B cell (primary cell): ENCODE measurements at regions not wholly inside any gene's neighbourhood (a gene's known extent, or its start where the extent isn't known, plus 50 kb on each side); places are given as distances from the start of the nearest gene placed in this dataset.

Source experiments
- ATAC-seq: fragments of 200-7000 bp; cut with Tn5 transposase; one replicate; pipeline ENCODE4 v1.10.0; 2021; ENCODE audit warnings: low read depth, mild to moderate bottlenecking, moderate number of reproducible peaks, moderate library complexity
- CTCF ChIA-PET: fragments of 350-600 bp; sonication (Branson Sonifier 250); formaldehyde crosslinking; loops from one replicate; lab custom pipeline; 2021; ENCODE audit warnings: antibody characterized with exemption, inconsistent platforms; lab: Charles Lee
- POLR2A ChIA-PET: fragments of 350-600 bp; sonication (Branson Sonifier 250); formaldehyde crosslinking; loops from one replicate; lab custom pipeline; 2021; ENCODE audit warnings: antibody characterized with exemption; lab: Charles Lee
- DNase-seq: peaks from one replicate; pipeline ENCODE4 v3.0.0; 2013
- H2AFZ ChIP-seq: 2 replicates; pipeline ENCODE4 v1.6.1; 2012; ENCODE audit warnings: mild to moderate bottlenecking, low read depth, low read length; ENCODE audit not compliant: insufficient read depth, poor library complexity, severe bottlenecking
- H3K27ac ChIP-seq, 2 donors: 1 replicate in 1 of 2; 2 replicates in 1 of 2; pipeline ENCODE4 v1.5.1; 2012 to 2013; ENCODE audit warnings: low read length in 2 of 2, mild to moderate bottlenecking in 2 of 2, moderate library complexity in 1 of 2
- H3K27me3 ChIP-seq, 4 experiments: fragments of 200-600 bp in 1 of 4; sonication (generic) in 1 of 4; replicated peaks in 1 of 4; 1 replicate in 2 of 4; 2 replicates in 2 of 4; pipeline versions ENCODE4 v1.6.1 to v1.7.0; 2013 to 2016; ENCODE audit warnings: low read length in 3 of 4, mild to moderate bottlenecking in 2 of 4, mixed read lengths in 1 of 4, moderate library complexity in 1 of 4; ENCODE audit not compliant: insufficient read depth in 4 of 4, control insufficient read depth in 3 of 4; ENCODE audit errors: control extremely low read depth in 1 of 4
- H3K36me3 ChIP-seq, 2 experiments: replicated peaks in 1 of 2; 1 replicate in 1 of 2; 2 replicates in 1 of 2; pipeline versions ENCODE4 v1.6.1 to v1.7.1; 2013; ENCODE audit warnings: low read length in 1 of 2; ENCODE audit not compliant: insufficient read depth in 2 of 2, control insufficient read depth in 1 of 2; ENCODE audit errors: control extremely low read depth in 1 of 2, extremely low read depth in 1 of 2
- H3K4me1 ChIP-seq, 2 donors: fragments of 200-600 bp in 1 of 2; sonication (generic) in 1 of 2; 1 replicate in 1 of 2; 2 replicates in 1 of 2; pipeline versions ENCODE4 v1.5.1 to v1.6.1; 2013 to 2017; ENCODE audit warnings: low read length in 2 of 2; ENCODE audit not compliant: control insufficient read depth in 2 of 2, insufficient read depth in 2 of 2
- H3K4me2 ChIP-seq: replicated peaks from 2 replicates; pipeline ENCODE3; 2012; ENCODE audit warnings: mild to moderate bottlenecking, low read depth, low read length; ENCODE audit not compliant: poor library complexity, severe bottlenecking
- H3K4me3 ChIP-seq, 5 experiments: fragments of 200-600 bp in 1 of 5; sonication (generic) in 1 of 5; 1 replicate in 3 of 5; 2 replicates in 2 of 5; pipeline versions ENCODE4 v1.5.1 to v1.7.0; 2011 to 2016; ENCODE audit warnings: low read length in 4 of 5, mild to moderate bottlenecking in 4 of 5, low read depth in 2 of 5, control low read depth in 1 of 5, moderate library complexity in 1 of 5; ENCODE audit not compliant: insufficient read depth in 1 of 5; ENCODE audit errors: control extremely low read depth in 1 of 5, extremely low read depth in 1 of 5
- H3K79me2 ChIP-seq: fragments of 200-600 bp; sonication (generic); one replicate; pipeline ENCODE4 v1.6.0; 2016; ENCODE audit warnings: low read length; ENCODE audit not compliant: control insufficient read depth, insufficient read depth
- H3K9ac ChIP-seq: fragments of 200-600 bp; sonication (generic); 2 replicates; pipeline ENCODE4 v1.6.1; 2017; ENCODE audit warnings: mild to moderate bottlenecking, low read length, moderate library complexity
- H3K9me3 ChIP-seq, 3 donors: one replicate each; pipeline versions ENCODE4 v1.6.1 to v1.7.1; 2013; ENCODE audit warnings: low read length in 2 of 3; ENCODE audit not compliant: control insufficient read depth in 2 of 3, insufficient read depth in 1 of 3; ENCODE audit errors: control extremely low read depth in 1 of 3
- H4K20me1 ChIP-seq: 2 replicates; pipeline ENCODE4 v1.6.0; 2012; ENCODE audit warnings: mild to moderate bottlenecking, low read length; ENCODE audit not compliant: insufficient read depth, control insufficient read depth, poor library complexity, severe bottlenecking
- H3K27ac Mint-ChIP-seq: one replicate; pipeline ENCODE4 v1.8.0; 2021; ENCODE audit warnings: mixed read lengths
- H3K27me3 Mint-ChIP-seq: one replicate; pipeline ENCODE4 v1.8.0; 2021; ENCODE audit warnings: mixed read lengths
- H3K4me1 Mint-ChIP-seq: one replicate; pipeline ENCODE4 v1.8.0; 2021; ENCODE audit warnings: mixed read lengths
- H3K4me3 Mint-ChIP-seq: one replicate; pipeline ENCODE4 v1.8.0; 2021; ENCODE audit warnings: mixed read lengths
- H3K9me3 Mint-ChIP-seq: one replicate; pipeline ENCODE4 v1.8.0; 2022; ENCODE audit warnings: mixed read lengths; ENCODE audit not compliant: insufficient read depth
- EZH2 ChIP-seq: IDR thresholded peaks from 2 replicates; pipeline ENCODE4 v1.6.1; 2012; ENCODE audit warnings: borderline replicate concordance, low read depth, mild to moderate bottlenecking, moderate library complexity, low read length; ENCODE audit not compliant: insufficient read depth, poor library complexity, severe bottlenecking
- WGBS: methylation state at CpG from one replicate; pipeline ENCODE4 v1.1.5; 2013; ENCODE audit warnings: missing lambda C conversion rate; ENCODE audit not compliant: insufficient coverage; 5-methylcytosine and 5-hydroxymethylcytosine counted together
- intact Hi-C: fragments of 100-400 bp; cut with micrococcal nuclease; formaldehyde crosslinking; loops from one replicate; pipeline ENCODE4 v1.10.0; 2022
- TF ChIP-seq, protein P1 (sequence below): fragments of 200-600 bp; IDR thresholded peaks from one replicate; pipeline ENCODE4 v1.8.0; 2022; ENCODE audit warnings: antibody characterized with exemption, mild to moderate bottlenecking

DNA sequence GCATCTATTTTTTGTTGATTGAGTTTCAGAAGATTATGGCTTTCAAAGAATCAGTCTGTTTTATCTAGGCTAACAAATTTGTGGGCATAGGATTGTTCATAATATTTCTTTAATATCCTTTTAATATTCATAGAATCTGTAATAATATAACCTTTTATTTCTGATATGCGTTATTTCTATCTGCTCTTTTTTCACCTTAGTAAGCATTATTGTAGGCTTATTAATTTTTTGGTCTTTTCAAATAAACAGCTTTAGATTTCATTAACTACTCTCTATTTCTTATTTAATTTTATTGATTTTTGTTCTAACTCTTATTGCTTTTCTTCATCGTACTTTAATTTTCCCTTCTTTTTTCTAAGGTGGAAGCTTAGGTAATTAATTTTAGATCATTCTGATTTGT, 1614.4 kb upstream of the DDX18 start:
- Histone ChIP-seq H3K4me1 (no peaks in the 10 kb centered on the region), H2AFZ (no peak overlapping the region), H3K27me3 (no peaks in the 10 kb centered on the region), H3K36me3 (no peaks in the 10 kb centered on the region), H3K4me3 (no peak overlapping the region), H3K27ac (no peak overlapping the region), H3K9ac (no peak overlapping the region), H4K20me1 (no peaks in the 10 kb centered on the region), H3K9me3 (peaks cover 1 to 26% (median 3%) of the 10 kb centered on the region in 3 donors), H3K4me2 (no peak overlapping the region), H3K79me2 (no peaks in the 10 kb centered on the region)
- ChIA-PET CTCF (no interaction called here), POLR2A (no interaction called here)
- TF ChIP-seq EZH2, result no peak
- TF ChIP-seq, protein P1, sequence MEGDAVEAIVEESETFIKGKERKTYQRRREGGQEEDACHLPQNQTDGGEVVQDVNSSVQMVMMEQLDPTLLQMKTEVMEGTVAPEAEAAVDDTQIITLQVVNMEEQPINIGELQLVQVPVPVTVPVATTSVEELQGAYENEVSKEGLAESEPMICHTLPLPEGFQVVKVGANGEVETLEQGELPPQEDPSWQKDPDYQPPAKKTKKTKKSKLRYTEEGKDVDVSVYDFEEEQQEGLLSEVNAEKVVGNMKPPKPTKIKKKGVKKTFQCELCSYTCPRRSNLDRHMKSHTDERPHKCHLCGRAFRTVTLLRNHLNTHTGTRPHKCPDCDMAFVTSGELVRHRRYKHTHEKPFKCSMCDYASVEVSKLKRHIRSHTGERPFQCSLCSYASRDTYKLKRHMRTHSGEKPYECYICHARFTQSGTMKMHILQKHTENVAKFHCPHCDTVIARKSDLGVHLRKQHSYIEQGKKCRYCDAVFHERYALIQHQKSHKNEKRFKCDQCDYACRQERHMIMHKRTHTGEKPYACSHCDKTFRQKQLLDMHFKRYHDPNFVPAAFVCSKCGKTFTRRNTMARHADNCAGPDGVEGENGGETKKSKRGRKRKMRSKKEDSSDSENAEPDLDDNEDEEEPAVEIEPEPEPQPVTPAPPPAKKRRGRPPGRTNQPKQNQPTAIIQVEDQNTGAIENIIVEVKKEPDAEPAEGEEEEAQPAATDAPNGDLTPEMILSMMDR, result no peak
- no peaks in the 10 kb centered on the region for H3K27me3 Mint-ChIP-seq
- DNase-seq, result no peak
- no peak overlapping the region for H3K4me3 Mint-ChIP-seq
- peaks cover 2% of the 10 kb centered on the region for H3K9me3 Mint-ChIP-seq
- no peak overlapping the region for H3K27ac Mint-ChIP-seq
- intact Hi-C loops, result no loop called here
- ATAC-seq, result no peak
- WGBS, result no CpG with 5 or more reads among the region's 2 CpGs
- no peaks in the 10 kb centered on the region for H3K4me1 Mint-ChIP-seq

DNA sequence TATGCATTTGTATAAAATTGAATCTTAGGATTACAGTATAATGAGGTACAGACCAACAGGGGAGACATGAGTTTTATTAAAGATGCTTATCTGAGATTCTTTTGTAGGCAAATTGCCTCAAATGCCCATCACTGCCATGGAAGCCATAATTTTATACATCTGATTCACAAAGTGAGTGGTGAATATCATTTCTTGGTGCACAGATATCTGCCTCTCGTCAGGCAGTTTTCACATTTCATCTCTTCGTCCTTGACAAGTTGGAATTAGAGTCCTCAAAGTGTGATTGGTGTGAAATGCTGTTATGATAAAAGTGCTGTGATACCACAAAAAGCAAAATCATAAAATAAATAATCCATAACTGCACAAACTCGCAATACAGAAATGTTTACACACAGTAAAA, 1602.8 kb upstream of the DDX18 start:
- Mint-ChIP-seq H3K27me3 (no peaks in the 10 kb centered on the region), H3K27ac (no peak overlapping the region), H3K4me3 (no peak overlapping the region), H3K9me3 (peaks cover 3% of the 10 kb centered on the region), H3K4me1 (no peaks in the 10 kb centered on the region)
- Histone ChIP-seq H3K36me3 (no peaks in the 10 kb centered on the region), H3K79me2 (no peaks in the 10 kb centered on the region), H3K9me3 (peaks cover 0 to 5% (median 2%) of the 10 kb centered on the region in 3 donors), H3K9ac (no peak overlapping the region), H3K27ac (no peak overlapping the region), H3K27me3 (no peaks in the 10 kb centered on the region), H3K4me2 (no peak overlapping the region), H4K20me1 (no peaks in the 10 kb centered on the region), H2AFZ (no peak overlapping the region), H3K4me3 (no peak overlapping the region), H3K4me1 (no peaks in the 10 kb centered on the region)
- WGBS, result no CpG with 5 or more reads among the region's 3 CpGs
- no peak for DNase-seq
- ATAC-seq, result no peak
- ChIA-PET POLR2A (no interaction called here), CTCF (no interaction called here)
- intact Hi-C loops, result no loop called here
- no peak for TF ChIP-seq EZH2
- TF ChIP-seq, protein P1, result no peak
